K562 (cell line): ENCODE measurements at regions not wholly inside any gene's neighbourhood (a gene's known extent, or its start where the extent isn't known, plus 50 kb on each side); places are given as distances from the start of the nearest gene placed in this dataset.

Experiments used
- ATAC-seq: fragments of 200-7000 bp; cut with Tn5 transposase; 3 replicates; pipeline ENCODE4 v1.9.1; 2020; ENCODE audit warnings: moderate library complexity
- BruUV-seq: library from RNA; stranded (reverse); fragments of 400-500 nt; replicated peaks from 2 replicates; lab custom pipeline; 2021; lab: Mats Ljungman, UMichigan
- CTCF ChIA-PET: fragments of 300-600 bp; formaldehyde crosslinking; extraction: SDS; loops from one replicate; lab custom pipeline; 2021; ENCODE audit warnings: low intra/inter-chr PET ratio; lab: Yijun Ruan, JAX
- POLR2A ChIA-PET: fragments of 300-600, 350-650 bp; sonication (Branson Sonifier 250); formaldehyde crosslinking; extraction: SDS; loops from one replicate; lab custom pipeline; 2021; ENCODE audit warnings: antibody characterized with exemption, inconsistent platforms; lab: Yijun Ruan, JAX
- DNase-seq, 4 experiments: peaks; one replicate each; pipeline versions ENCODE4 v3.0.0 to v3.0.0-alpha.2; 2011 to 2018; ENCODE audit warnings: low spot score in 3 of 4, mixed read lengths in 3 of 4; ENCODE audit errors: extremely low read depth in 1 of 4
- FAIRE-seq: peaks from 2 replicates; lab custom pipeline; 2011; peaks lifted over from hg19 to GRCh38; lab: Jason Lieb, UNC
- H2AFZ ChIP-seq: 2 replicates; pipeline ENCODE4 v1.6.0; 2011; ENCODE audit warnings: low read depth, low read length, control low read depth, inconsistent platforms
- H3K27ac ChIP-seq: fragments of 200-600 bp; 3 replicates; pipeline ENCODE4 v1.8.0; 2011; ENCODE audit warnings: low read depth, mild to moderate bottlenecking, control low read depth, inconsistent platforms, low read length, moderate library complexity, mixed read lengths; ENCODE audit errors: extremely low read depth
- H3K27me3 ChIP-seq, 2 experiments: fragments of 300-600 bp in 1 of 2; 2 replicates in 1 of 2; 3 replicates in 1 of 2; pipeline versions ENCODE4 v1.6.0 to v1.8.0; 2011; ENCODE audit warnings: inconsistent platforms in 2 of 2, low read length in 2 of 2, mild to moderate bottlenecking in 1 of 2, mixed read lengths in 1 of 2, moderate library complexity in 1 of 2; ENCODE audit not compliant: control insufficient read depth in 2 of 2, insufficient read depth in 2 of 2
- H3K36me3 ChIP-seq: fragments of 300-600 bp; 3 replicates; pipeline ENCODE4 v1.8.0; 2011; ENCODE audit warnings: mild to moderate bottlenecking, low read length, inconsistent platforms; ENCODE audit not compliant: control insufficient read depth, insufficient read depth
- H3K4me1 ChIP-seq, 2 experiments: fragments of 200-600 bp in 1 of 2; replicated peaks in 1 of 2; 2 replicates in 1 of 2; 3 replicates in 1 of 2; pipeline versions ENCODE4 v1.5.1 to v1.8.0; 2011; ENCODE audit warnings: inconsistent platforms in 2 of 2, low read length in 2 of 2, mild to moderate bottlenecking in 1 of 2, mixed read lengths in 1 of 2, moderate library complexity in 1 of 2; ENCODE audit not compliant: control insufficient read depth in 2 of 2, insufficient read depth in 2 of 2
- H3K4me2 ChIP-seq: 2 replicates; pipeline ENCODE4 v1.6.1; 2011; ENCODE audit warnings: low read length, control low read depth, inconsistent platforms, mixed read lengths; ENCODE audit not compliant: insufficient read depth
- H3K4me3 ChIP-seq: fragments of 200-600 bp; sonication (generic), shearing (Covaris generic); 2 replicates; pipeline ENCODE4 v1.5.1; 2016; ENCODE audit warnings: control low read depth, inconsistent platforms
- H3K79me2 ChIP-seq: fragments of 200-600 bp; 3 replicates; pipeline ENCODE4 v1.8.0; 2011; ENCODE audit warnings: low read length, inconsistent platforms; ENCODE audit not compliant: control insufficient read depth, insufficient read depth
- H3K9ac ChIP-seq, 2 experiments: 2 replicates each; pipeline versions ENCODE4 v1.6.0 to v1.6.1; 2011; ENCODE audit warnings: low read depth in 2 of 2, low read length in 2 of 2, control low read depth in 1 of 2, inconsistent platforms in 1 of 2, mild to moderate bottlenecking in 1 of 2, mixed read lengths in 1 of 2; ENCODE audit not compliant: insufficient read depth in 1 of 2
- H3K9me1 ChIP-seq: one replicate; pipeline ENCODE4 v1.6.0; 2011; ENCODE audit warnings: inconsistent platforms, mild to moderate bottlenecking, low read length, moderate library complexity; ENCODE audit not compliant: control insufficient read depth, insufficient read depth
- H3K9me3 ChIP-seq: replicated peaks from 2 replicates; pipeline ENCODE4 v1.5.1; 2011; ENCODE audit warnings: low read depth, low read length, inconsistent platforms; ENCODE audit not compliant: control insufficient read depth, insufficient read depth
- H4K20me1 ChIP-seq: replicated peaks from 2 replicates; pipeline ENCODE4 v1.6.1; 2011; ENCODE audit warnings: low read length, inconsistent platforms, mixed read lengths; ENCODE audit not compliant: control insufficient read depth, insufficient read depth
- HNRNPUL1 ChIP-seq: fragments of 200-400 bp; formaldehyde crosslinking; IDR thresholded peaks from 2 replicates; pipeline ENCODE4 v1.6.1; 2017; ENCODE audit warnings: low read length
- JUN ChIP-seq, 2 experiments: sonication (generic) in 1 of 2; formaldehyde crosslinking in 1 of 2; IDR thresholded peaks; 2 replicates each; pipeline versions ENCODE4 v1.6.1 to v1.8.0; 2012 to 2022; ENCODE audit warnings: borderline replicate concordance in 2 of 2, mild to moderate bottlenecking in 2 of 2, improper control_type of control experiment in 1 of 2, low read depth in 1 of 2, low read length in 1 of 2, missing genetic modification reagents in 1 of 2
- KLF10 ChIP-seq: fragments of 250-450 bp; sonication (Bioruptor Pico); IDR thresholded peaks from 2 replicates; pipeline ENCODE4 v1.6.1; 2021; ENCODE audit warnings: matching md5 sums
- RUNX1 ChIP-seq: sonication (generic); IDR thresholded peaks from 2 replicates; pipeline ENCODE4 v1.6.1; 2016; ENCODE audit warnings: antibody characterized with exemption, low read depth
- ZNF707 ChIP-seq: fragments of 250-450 bp; sonication (Bioruptor Pico); conservative IDR thresholded peaks from 2 replicates; pipeline ENCODE4 v1.8.0; 2022; ENCODE audit warnings: inconsistent platforms, mild to moderate bottlenecking, moderate library complexity
- WGBS: fragments of 100-300 bp; shearing (Covaris generic); methylation state at CpG from one replicate; pipeline ENCODE4 v1.1.6; 2016; ENCODE audit warnings: low coverage, mixed read lengths; ENCODE audit not compliant: insufficient coverage; ENCODE audit errors: missing lambda C conversion rate; 5-methylcytosine and 5-hydroxymethylcytosine counted together
- in situ Hi-C: fragments of 300-500 bp; cut with MboI; formaldehyde crosslinking; loops from 4 replicates; pipeline ENCODE4 v1.15.0; 2018; ENCODE audit warnings: inconsistent platforms, mixed read lengths
- intact Hi-C: fragments of 100-400 bp; cut with micrococcal nuclease; formaldehyde crosslinking; loops from 2 replicates; pipeline ENCODE4 v1.14.2; 2022
- TF ChIP-seq, protein P1 (sequence below): fragments of 250-450 bp; sonication (Bioruptor Pico); IDR thresholded peaks from 2 replicates; pipeline ENCODE4 v1.9.0; 2021; ENCODE audit warnings: mild to moderate bottlenecking, inconsistent platforms

DNA sequence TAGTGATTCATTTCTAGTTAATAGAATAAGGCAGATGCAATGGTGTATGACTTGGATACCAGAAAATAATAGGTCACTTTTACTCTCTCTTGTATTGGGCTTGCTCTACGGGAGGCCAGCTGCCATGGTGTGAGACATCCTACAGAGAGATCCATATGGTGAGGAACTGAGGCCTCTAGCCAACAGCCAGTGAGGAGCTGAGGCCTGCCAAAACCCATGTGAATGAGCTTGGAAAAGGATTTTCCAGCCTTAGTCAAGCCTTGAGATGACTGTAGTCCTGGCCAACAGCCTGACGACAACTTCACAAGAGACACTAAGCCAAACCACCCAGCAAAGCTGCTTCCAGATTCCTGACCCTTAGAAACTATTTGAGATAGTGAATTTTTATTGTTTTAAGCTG lies 1300.2 kb downstream of the RAPGEF2 start:
- no peak overlapping the region for H3K4me3 ChIP-seq
- ATAC-seq (no peak), FAIRE-seq (no peak), DNase-seq (no peak)
- H3K9me1 ChIP-seq, result no peaks in the 10 kb centered on the region
- no peaks in the 10 kb centered on the region for H3K36me3 ChIP-seq
- in situ Hi-C loops, result no loop called here
- 0% methylated on average over 1 of the region's 2 CpGs for WGBS
- no peak overlapping the region for H2AFZ ChIP-seq
- H3K4me1 ChIP-seq, result no peaks in the 10 kb centered on the region
- POLR2A ChIA-PET, result interaction anchor here (0.5 kb wide), 1 partner anchor 674 kb away, joined by 4 read pairs; no protein-coding TSS in a partner anchor
- H4K20me1 ChIP-seq, result no peaks in the 10 kb centered on the region
- TF ChIP-seq KLF10 (CRISPR knock-in tag), result no peak
- no peak for TF ChIP-seq JUN (IDR thresholded peaks at IDR 0.05; ENCODE audit: borderline replicate concordance, low read depth, low read length)
- TF ChIP-seq JUN (CRISPR knock-in tag; IDR thresholded peaks at IDR 0.05; ENCODE audit: borderline replicate concordance), result no peak
- no peak for TF ChIP-seq ZNF707 (CRISPR knock-in tag)
- TF ChIP-seq HNRNPUL1, result no peak
- no peak for TF ChIP-seq RUNX1
- TF ChIP-seq, protein P1, sequence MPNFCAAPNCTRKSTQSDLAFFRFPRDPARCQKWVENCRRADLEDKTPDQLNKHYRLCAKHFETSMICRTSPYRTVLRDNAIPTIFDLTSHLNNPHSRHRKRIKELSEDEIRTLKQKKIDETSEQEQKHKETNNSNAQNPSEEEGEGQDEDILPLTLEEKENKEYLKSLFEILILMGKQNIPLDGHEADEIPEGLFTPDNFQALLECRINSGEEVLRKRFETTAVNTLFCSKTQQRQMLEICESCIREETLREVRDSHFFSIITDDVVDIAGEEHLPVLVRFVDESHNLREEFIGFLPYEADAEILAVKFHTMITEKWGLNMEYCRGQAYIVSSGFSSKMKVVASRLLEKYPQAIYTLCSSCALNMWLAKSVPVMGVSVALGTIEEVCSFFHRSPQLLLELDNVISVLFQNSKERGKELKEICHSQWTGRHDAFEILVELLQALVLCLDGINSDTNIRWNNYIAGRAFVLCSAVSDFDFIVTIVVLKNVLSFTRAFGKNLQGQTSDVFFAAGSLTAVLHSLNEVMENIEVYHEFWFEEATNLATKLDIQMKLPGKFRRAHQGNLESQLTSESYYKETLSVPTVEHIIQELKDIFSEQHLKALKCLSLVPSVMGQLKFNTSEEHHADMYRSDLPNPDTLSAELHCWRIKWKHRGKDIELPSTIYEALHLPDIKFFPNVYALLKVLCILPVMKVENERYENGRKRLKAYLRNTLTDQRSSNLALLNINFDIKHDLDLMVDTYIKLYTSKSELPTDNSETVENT (CRISPR knock-in tag), result no peak
- no TSS peak for BruUV-seq
- H3K27ac ChIP-seq, result no peak overlapping the region
- H3K27me3 ChIP-seq, result no peaks in the 10 kb centered on the region
- intact Hi-C loops, result no loop called here
- H3K9me3 ChIP-seq, result no peaks in the 10 kb centered on the region
- H3K4me2 ChIP-seq, result no peak overlapping the region
- no peak overlapping the region for H3K9ac ChIP-seq
- CTCF ChIA-PET, result no interaction called here
- H3K79me2 ChIP-seq, result no peaks in the 10 kb centered on the region
